Activated B cell treated with CpG ODN at 0.5 μM for 24 hours (primary cell): ENCODE measurements at regions not wholly inside any gene's neighbourhood (a gene's known extent, or its start where the extent isn't known, plus 50 kb on each side); places are given as distances from the start of the nearest gene placed in this dataset.

ENCODE experiments used
- ATAC-seq: fragments of 200-7000 bp; cut with Tn5 transposase; one replicate; pipeline ENCODE4 v1.10.0; 2021; ENCODE audit warnings: low read depth, mild to moderate bottlenecking, moderate library complexity
- CTCF ChIA-PET: fragments of 350-600 bp; sonication (Branson Sonifier 250); formaldehyde crosslinking; loops from one replicate; lab custom pipeline; 2021; ENCODE audit warnings: antibody characterized with exemption; lab: Charles Lee
- POLR2A ChIA-PET: fragments of 350-600 bp; sonication (Branson Sonifier 250); formaldehyde crosslinking; loops from one replicate; lab custom pipeline; 2021; ENCODE audit warnings: antibody characterized with exemption; lab: Charles Lee
- DNase-seq: peaks from one replicate; pipeline ENCODE4 v3.0.0; 2022
- H3K27ac Mint-ChIP-seq: one replicate; pipeline ENCODE4 v1.8.0; 2020; ENCODE audit warnings: mixed read lengths
- H3K27me3 Mint-ChIP-seq: one replicate; pipeline ENCODE4 v1.8.0; 2021; ENCODE audit warnings: mixed read lengths
- H3K36me3 Mint-ChIP-seq: one replicate; pipeline ENCODE4 v1.8.0; 2021; ENCODE audit warnings: low read depth, mixed read lengths
- H3K4me1 Mint-ChIP-seq: one replicate; pipeline ENCODE4 v1.8.0; 2021; ENCODE audit warnings: mixed read lengths
- H3K4me3 Mint-ChIP-seq: one replicate; pipeline ENCODE4 v1.8.0; 2020; ENCODE audit warnings: mild to moderate bottlenecking, mixed read lengths
- H3K9me3 Mint-ChIP-seq: one replicate; pipeline ENCODE4 v1.8.0; 2020; ENCODE audit warnings: mixed read lengths
- CTCF ChIP-seq: fragments of 200-600 bp; IDR thresholded peaks from one replicate; pipeline ENCODE4 v1.8.0; 2022; ENCODE audit warnings: antibody characterized with exemption, mild to moderate bottlenecking
- intact Hi-C: fragments of 100-400 bp; cut with micrococcal nuclease; formaldehyde crosslinking; loops from one replicate; pipeline ENCODE4 v1.15.1; 2024

GRCh38 chr2:64196963-64197362, 52.7 kb upstream of the PELI1 start:
- ChIA-PET CTCF (no interaction called here), POLR2A (no interaction called here)
- Mint-ChIP-seq H3K4me3 (no peak overlapping the region), H3K36me3 (no peaks in the 10 kb centered on the region), H3K27ac (no peak overlapping the region), H3K27me3 (no peaks in the 10 kb centered on the region), H3K4me1 (peaks cover 21% of the 10 kb centered on the region), H3K9me3 (no peaks in the 10 kb centered on the region)
- intact Hi-C loops: no loop called here
- ATAC-seq (no peak), DNase-seq (no peak)
- no peak for TF ChIP-seq CTCF

- ChIA-PET CTCF (no interaction called here), POLR2A (interaction anchor here (0.6 kb wide), 1 partner anchor 731 kb away, joined by 4 read pairs; no protein-coding TSS in a partner anchor)
- no peak for DNase-seq
- Mint-ChIP-seq H3K4me3 (no peak overlapping the region), H3K9me3 (no peaks in the 10 kb centered on the region), H3K4me1 (peaks cover 43% of the 10 kb centered on the region), H3K27ac (no peak overlapping the region), H3K36me3 (no peaks in the 10 kb centered on the region), H3K27me3 (no peaks in the 10 kb centered on the region)
- no peak for TF ChIP-seq CTCF
- intact Hi-C loops: no loop called here
- no peak for ATAC-seq
Observed at GRCh38 chr2:64201151-64201550, 56.9 kb upstream of the PELI1 start.

GRCh38 chr2:64202206-64202845, 58.1 kb upstream of the PELI1 start:
- Mint-ChIP-seq H3K36me3 (no peaks in the 10 kb centered on the region), H3K4me3 (no peak overlapping the region), H3K27me3 (no peaks in the 10 kb centered on the region), H3K9me3 (no peaks in the 10 kb centered on the region), H3K27ac (no peak overlapping the region), H3K4me1 (peaks cover 55% of the 10 kb centered on the region)
- ATAC-seq: no peak
- intact Hi-C loops: no loop called here
- POLR2A ChIA-PET: interaction anchor here (0.6 to 4.3 kb wide), 4 partner anchors 12 to 831 kb away, joined by 7 to 29 read pairs (median 16); no protein-coding TSS in a partner anchor
- TF ChIP-seq CTCF: no peak
- DNase-seq: no peak
- CTCF ChIA-PET: no interaction called here

- no peak for TF ChIP-seq CTCF
- H3K27ac Mint-ChIP-seq: peak overlapping the region; percentile 93
Observed at GRCh38 chr2:64203131-64203857, 59.1 kb upstream of the PELI1 start.

More at GRCh38 chr2:64203131-64203857, 59.1 kb upstream of the PELI1 start:
- Mint-ChIP-seq H3K9me3 (no peaks in the 10 kb centered on the region), H3K4me3 (peak overlapping the region; percentile 83), H3K27me3 (no peaks in the 10 kb centered on the region), H3K36me3 (no peaks in the 10 kb centered on the region), H3K4me1 (peaks cover 65% of the 10 kb centered on the region)
- ChIA-PET CTCF (no interaction called here), POLR2A (interaction anchor here (0.6 to 4.3 kb wide), 15 partner anchors 9 to 830 kb away, joined by 4 to 29 read pairs (median 8); partner anchors contain the start of gene PELI1)
- no peak for DNase-seq
- intact Hi-C loops: no loop called here
- ATAC-seq: no peak
